Erythroblast (primary cell): ENCODE measurements at regions not wholly inside any gene's neighbourhood (a gene's known extent, or its start where the extent isn't known, plus 50 kb on each side); places are given as distances from the start of the nearest gene placed in this dataset.

Experiments used
- GATA1 ChIP-seq: IDR thresholded peaks from 2 replicates; pipeline ENCODE4 v1.6.1; 2011; ENCODE audit warnings: low read depth, mild to moderate bottlenecking, control low read depth, low read length, moderate library complexity
- POLR2A ChIP-seq: IDR thresholded peaks from 2 replicates; pipeline ENCODE4 v1.6.1; 2011; ENCODE audit warnings: mild to moderate bottlenecking, low read length

DNA sequence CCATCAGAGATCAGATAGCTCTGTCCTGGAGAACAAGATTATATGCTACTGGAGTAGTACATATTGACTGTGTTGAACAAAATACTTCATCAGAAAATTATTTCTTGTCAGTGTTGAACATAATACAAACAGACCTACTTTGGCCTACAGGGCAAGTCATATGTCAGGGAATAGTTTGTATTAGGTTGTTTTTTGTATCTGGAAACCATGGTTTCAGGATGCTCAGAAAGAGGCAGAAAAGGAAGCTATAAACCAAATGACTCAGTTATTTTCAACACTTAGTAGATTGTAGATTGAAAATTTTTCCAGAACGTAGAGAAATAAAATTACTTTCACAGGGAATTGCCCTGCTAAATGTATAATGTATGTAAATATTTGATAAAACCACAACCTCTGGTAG is 198.4 kb downstream of the CYB561 start:
- TF ChIP-seq POLR2A = no peak
- TF ChIP-seq GATA1 = no peak
